ENCODE measurements at regions not wholly inside any gene's neighbourhood (a gene's known extent, or its start where the extent isn't known, plus 50 kb on each side); places are given as distances from the start of the nearest gene placed in this dataset.
"Not testable (repeated sequence)": the region's sequence is repeated elsewhere in the genome, so short reads cannot be mapped to it uniquely, and the experiment has no call there.

DNA sequence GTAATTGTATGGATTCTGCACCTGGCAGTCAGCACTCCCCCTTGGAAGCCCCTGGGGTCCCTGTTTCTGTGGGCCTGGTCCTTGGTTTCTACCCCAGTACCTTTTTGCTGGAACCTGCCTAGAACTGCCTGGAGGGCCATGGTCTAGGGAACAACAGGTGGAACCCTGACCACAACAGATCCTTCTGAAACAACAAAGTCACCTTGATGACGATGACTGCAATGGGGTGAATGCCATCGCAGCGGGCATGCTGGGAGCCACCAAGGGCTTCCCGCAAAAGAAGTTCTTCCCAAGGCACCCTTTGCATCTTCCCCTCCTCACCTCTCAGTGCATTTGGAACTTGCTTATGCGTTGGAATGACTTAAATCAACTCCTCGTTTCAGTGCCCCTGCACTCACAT is 129.0 kb upstream of the OR4C13 start:
- DNase-seq = not testable (repeated sequence)

DNA sequence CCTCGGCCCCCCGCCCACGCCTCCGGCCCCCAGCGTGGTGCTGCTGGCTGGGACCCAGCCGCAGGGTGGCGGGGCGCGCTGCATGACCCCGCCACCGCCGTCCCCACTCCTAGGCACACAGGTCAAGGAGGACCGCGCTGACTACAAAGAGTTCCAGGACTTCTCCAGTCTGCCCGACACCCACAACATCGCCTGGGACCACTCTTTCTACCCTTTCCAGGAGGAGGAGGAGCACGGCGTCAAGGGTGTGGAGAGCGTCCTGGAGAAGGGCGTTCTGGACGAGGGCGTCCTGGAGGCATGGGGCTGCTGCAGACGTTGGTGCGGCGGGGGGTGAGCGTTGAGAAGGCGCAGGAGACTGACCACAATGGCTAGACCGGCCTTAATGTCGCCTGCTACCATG is 101.7 kb upstream of the OR4C13 start:
- DNase-seq = not testable (repeated sequence)

DNA sequence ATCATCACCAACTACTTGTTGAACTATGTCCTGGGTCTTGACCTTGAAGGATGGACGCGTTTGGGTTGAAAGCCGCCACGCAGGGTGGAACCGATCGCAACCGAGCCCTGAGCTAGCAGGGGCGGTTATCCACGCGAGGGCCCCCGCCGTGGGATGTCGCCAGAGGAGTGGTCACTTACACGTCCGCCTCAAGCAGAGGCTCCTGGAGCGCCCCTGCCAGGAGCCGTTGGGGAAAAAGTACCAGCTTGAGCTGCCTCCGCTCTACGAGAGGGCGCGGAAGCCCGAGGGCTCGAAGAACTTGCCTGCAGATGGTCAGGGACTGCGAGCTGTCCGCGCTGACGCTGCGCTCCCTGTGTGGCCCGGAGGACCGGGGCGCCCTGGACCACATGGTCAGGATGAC is 100.7 kb upstream of the OR4C13 start:
- no peak for DNase-seq

DNA sequence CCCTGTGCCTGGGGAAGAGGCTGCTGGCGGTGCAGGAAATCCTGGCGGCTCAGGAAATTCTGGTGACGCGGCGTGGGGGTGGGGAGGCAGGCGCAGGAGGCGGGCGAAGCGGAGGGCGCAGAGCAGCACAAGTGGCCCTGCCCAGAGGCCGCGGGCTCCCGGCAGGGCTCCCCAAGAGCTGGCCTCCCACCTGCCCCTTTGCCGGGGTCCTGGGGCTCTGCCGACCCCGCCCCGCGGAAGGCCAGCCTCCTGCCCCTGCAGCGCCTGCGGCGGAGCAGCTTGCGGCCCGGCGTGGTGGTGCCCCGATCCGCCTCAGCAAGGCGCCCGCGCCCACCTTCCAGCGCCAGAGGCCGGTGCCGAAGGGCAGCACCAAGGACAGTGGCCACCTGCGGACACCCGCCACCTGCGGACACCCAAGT is 100.2 kb upstream of the OR4C13 start:
- no peak for DNase-seq

DNA sequence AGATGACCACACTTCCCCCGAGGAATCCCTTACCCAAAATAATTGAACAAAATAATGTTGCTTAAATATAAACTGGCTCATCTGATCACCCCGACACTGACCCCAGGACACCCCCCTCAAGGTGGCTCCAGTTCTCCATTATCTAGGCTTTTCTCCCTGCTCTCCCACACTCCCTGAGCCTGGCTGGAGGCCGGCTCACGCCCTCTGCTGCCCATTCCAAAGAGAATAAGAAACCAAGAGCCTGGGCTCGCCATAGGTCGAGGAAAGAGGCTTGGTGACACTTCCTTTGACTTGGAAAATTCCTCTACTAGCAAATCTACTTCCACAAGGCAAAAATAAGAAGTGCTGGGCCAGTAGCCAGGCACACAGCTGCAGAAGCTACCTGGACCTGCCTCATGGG is 63.3 kb upstream of the OR4C13 start:
- DNase-seq = not testable (repeated sequence)

DNA sequence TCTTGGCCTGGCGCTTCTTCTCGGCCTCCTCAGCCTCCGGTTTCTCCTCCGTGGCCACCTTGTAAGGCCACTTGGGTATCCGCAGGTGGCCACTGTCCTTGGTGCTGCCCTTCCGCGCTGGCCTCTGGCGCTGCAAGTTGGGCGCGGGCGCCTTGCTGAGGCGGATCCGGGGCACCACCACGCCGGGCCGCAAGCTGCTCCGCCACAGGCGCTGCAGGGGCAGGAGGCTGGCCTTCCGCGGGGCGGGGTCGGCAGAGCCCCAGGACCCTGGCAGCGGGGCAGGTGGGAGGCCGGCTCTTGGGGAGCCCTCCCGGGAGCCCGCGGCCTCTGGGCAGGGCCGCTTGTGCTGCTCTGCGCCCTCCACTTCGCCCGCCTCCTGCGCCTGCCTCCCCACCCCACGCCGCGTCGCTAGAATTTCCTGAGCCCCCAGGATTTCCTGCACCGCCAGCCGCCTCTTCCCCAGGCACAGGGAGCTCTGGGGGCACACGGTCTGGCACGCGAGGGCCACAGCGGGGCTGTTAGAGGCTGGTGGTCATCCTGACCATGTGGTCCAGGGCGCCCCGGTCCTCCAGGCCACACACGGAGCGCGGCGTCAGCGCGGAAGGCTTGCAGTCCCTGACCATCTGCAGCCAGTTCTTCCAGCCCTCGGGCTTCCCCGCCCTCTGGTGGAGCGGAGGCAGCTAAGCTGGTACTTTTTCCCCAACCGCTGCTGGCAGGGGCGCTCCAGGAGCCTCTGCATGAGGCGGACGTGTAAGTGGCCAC is 60.1 kb upstream of the OR4C13 start:
- not testable (repeated sequence) for DNase-seq

DNA sequence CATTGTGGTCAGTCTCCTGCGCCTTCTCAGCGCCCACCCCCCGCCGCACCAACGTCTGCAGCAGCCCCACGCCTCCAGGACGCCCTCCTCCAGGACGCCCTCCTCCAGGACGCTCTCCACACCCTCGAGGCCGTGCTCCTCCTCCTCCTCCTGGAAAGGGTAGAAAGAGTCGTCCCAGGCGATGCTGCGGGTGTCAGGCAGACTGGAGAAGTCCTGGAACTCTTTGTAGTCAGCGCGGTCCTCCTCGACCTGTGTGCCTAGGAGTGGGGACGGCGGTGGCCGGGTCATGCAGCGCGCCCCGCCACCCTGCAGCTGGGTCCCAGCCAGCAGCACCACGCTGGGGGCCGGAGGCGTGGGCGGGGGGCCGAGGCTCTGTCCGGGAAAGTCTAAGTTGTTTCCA is 58.7 kb upstream of the OR4C13 start:
- not testable (repeated sequence) for DNase-seq

All from NCI-H526 (cell line).